GM18951 (cell line): ENCODE measurements at regions not wholly inside any gene's neighbourhood (a gene's known extent, or its start where the extent isn't known, plus 50 kb on each side); places are given as distances from the start of the nearest gene placed in this dataset.
"Not testable (repeated sequence)": the region's sequence is repeated elsewhere in the genome, so short reads cannot be mapped to it uniquely, and the experiment has no call there.

ENCODE experiments used
- POLR2A ChIP-seq: IDR thresholded peaks from 4 replicates; pipeline ENCODE4 v1.6.1; 2011; ENCODE audit warnings: mild to moderate bottlenecking; ENCODE audit not compliant: insufficient read length, insufficient read depth; ENCODE audit errors: extremely low read depth
- in situ Hi-C: fragments of 300-500 bp; cut with MboI; formaldehyde crosslinking; loops from one replicate; pipeline ENCODE4 v1.12.0; 2022; ENCODE audit warnings: low sequenced_read_pairs, mixed read lengths, inconsistent platforms; ENCODE audit not compliant: unreplicated experiment

DNA sequence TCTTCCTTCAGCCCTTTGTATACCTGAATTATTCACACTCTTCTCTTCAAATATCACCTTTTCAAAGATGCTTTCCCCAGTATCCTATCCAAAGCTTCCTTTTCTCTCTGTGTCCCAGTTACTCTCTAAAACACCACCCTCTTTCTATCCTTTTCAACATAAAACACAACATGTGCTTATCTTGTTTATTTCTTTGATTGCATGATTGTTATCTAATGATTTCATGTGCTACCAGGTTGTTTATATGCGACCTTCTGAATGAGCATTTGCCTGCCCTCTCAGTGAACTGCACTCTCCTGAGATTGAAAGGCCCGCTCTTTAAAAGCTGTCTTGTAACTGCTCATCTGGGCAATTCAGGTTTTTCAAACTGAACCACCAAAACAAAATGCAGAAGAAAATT, 97.7 kb upstream of the FGGY start:
- in situ Hi-C loops: no loop called here
- no peak for TF ChIP-seq POLR2A

DNA sequence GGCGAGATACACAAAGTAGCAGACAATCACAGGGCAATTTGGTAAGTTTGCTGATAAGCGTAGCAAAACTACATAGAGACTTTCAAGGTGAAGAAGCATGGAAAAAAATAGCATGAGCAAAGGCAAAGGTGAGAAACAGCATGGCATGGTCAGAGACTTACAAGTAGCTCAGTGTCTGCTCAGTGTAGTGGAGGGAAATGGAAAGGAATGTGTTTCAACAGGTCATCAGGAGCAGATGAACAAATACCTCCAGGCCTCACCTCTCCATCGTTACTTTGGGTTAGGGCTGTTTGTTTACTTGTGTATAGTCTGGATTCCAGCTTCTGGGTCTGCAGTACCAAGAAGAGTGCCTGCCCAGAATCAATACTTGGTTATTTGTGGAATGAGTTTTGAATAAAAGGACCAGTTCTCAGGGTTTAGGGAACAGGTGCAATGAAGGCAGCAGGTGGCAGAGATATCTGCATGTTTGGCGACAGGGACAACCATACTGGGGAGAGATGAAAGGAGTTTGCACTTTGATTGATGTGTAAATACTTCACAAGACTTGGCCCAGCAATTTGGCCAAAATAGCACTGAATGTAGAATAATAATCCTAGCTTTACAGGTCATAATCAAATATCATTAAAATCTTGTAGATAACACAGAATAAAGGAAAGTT, 97.0 kb upstream of the FGGY start:
- no peak for TF ChIP-seq POLR2A
- in situ Hi-C loops: no loop called here

DNA sequence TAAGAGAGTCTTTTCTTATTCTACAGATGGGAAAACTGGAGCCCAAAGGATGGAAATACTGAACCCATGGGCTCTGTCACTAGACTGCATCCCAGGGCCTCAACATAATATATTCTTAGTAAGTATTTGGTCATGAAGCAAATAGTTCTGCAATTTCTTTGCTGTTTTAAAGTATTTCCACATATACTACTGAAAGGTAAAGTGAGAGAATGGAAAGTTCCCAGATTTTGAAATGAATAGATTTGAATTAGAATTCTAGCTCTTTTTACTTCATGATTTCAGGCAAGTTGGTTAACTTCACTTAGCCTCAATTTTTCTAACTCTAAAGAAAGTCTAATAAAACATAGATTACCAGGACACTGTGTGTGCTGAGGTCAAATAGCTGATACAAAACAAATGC, 95.6 kb upstream of the FGGY start:
- in situ Hi-C loops: no loop called here
- TF ChIP-seq POLR2A: no peak

DNA sequence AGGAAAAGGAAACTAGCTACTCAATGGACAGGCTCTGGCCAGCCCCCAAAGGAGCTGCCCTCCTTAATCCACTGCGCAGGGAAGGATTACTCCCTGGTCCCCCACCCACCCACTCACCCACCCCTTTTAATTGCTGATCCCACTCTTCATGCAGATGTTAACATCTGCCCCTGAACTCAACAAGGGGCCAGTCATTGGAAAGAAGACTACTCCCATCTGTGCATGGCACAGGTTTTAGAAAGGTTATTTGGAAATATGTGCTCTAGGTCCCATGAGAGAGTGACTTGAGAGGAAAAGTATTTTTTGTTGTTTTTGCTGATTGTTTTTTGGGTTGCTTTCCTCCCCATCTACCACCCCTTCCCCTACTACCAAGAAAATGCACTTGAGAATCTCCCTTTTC, 94.4 kb upstream of the FGGY start:
- in situ Hi-C loops: no loop called here
- TF ChIP-seq POLR2A: no peak

DNA sequence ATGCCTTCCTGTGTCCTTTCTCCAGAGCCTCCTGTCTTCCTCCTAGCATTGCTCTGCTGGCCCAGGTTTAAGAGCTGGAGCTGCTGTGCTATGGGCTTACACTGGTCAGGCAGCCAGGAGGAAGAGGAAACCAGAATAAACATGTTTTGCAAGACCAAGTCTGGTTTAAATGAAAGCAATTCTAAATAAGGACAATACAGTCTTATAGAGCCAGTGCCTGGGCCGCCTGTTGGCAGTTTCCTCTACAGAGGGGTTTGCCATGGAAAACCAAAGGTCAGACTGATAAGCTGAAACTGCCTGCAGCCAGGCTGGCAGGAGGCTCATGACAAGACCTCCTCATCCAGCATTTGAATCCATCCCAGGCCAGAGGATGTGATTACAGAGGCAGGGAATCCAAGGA, 92.9 kb upstream of the FGGY start:
- in situ Hi-C loops: no loop called here
- no peak for TF ChIP-seq POLR2A

DNA sequence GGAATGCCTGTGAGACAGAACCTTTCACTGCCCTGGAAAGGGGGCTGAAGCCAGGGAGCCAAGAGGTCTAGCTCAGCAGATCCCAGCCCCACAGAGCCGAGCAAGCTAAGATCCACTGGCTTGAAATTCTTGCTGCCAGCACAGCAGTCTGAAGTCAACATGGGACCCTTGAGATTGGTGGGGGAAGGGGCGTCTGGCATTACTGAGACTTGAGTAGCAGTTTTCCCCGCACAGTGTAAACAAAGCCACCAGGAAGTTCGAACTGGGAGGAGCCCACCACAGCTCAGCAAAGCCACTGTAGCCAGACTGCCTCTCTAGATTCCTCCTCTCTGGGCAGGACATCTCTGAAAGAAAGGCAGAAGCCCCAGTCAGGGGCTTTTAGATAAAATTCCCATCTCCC, 90.3 kb upstream of the FGGY start:
- in situ Hi-C loops: not testable (repeated sequence)

DNA sequence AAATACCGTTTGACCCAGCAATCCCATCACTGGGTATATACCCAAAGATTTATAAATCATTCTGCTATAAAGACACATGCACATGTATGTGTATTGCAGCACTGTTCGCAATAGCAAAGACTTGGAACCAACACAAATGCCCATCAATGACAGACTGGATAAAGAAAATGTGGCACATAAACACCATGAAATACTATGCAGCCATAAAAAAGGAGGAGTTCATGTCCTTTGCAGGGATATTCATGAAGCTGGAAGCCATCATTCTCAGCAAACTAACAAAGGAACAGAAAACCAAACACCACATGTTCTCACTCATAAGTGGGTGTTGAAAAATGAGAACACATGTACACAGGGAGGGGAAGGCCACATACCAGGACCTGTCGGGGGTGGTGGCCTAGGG, 86.5 kb upstream of the FGGY start:
- in situ Hi-C loops: not testable (repeated sequence)

DNA sequence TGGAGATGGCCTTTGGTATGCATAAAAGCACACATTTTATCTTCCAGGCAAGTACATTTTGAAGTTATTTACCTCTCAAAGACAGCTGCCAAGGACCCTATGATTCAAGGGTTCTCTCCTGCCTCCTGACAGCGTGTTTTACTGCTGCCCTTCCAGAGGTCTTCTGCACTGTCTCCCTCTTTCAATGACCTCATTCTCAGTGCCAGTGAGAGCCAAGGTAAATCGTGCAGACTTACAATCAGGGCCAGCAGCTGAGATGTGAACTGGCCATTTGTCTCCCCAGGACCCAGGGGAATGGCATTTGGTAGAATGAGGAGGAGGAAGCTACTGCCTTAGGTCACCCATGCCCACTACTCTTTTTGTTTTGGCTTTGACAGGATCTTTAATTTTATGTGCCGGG, 84.2 kb upstream of the FGGY start:
- in situ Hi-C loops: no loop called here
- TF ChIP-seq POLR2A: no peak

DNA sequence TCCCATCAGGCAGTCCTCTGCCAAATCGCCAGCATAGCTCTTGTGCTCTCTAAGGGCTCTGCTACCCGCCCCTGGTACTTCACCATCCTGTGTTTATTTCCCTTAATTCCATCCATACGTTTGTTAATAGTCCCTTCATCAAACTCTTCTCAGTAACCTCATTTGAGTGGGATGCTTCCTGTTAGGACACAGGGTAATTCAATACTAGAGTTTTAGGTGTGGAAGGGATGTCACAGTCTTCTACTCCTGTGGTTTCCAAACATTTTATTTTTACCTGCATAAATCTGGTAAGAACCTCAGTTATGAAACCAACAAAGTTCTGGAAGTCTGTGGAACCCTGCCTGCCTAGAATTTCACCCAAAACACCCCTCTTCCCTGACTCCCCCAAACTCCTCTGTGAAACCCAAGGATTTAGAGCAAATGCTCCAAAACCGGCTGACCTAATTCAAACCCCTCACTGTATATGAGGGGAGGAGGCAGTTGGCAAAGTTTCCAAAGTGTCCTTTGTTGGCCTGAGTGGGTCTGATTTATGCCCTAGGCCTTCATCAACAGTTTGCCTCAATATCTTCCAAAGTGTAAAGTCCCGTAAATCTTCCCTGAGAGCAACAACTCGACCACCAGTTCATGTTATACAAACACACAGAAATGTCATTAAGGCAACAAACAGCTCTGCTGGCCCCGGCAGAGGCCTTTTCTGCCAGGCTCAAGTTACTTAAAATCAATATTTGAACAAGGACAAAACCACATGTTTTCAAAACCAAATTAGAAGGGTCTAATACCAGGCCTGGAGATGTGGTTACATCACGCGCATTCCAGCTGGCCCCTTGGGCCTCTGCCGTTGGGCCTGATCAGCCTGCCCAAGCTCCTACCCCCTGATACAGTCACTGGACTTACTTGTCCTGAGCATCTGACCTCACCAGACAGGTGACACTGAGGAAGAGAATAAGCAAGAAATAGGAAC, 82.4 kb upstream of the FGGY start:
- in situ Hi-C loops: no loop called here
- no peak for TF ChIP-seq POLR2A

DNA sequence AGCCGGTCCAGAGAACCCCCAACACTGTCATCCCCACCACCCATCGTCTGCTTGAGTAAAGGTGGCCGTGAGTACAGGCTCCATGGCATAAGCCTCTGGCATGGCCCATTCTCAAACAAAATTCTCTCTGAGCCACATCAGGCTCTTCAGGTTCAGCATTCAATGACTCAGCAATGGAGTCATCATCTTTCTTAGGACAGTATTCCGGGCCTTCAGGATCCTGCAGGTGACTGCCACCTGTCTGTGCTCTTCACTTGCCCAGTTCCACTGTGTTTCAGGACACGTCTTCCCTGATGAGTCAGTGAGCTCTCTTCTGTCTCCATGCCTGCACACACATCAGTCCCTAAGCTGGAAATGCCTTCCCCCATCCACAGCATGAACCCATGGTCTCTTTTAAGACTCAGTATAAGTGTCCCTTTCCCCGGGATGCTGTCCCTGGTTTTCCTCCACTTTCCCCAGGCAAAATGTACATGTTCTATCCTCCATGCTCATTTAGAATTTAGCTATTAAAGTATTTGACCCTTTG, 81.1 kb upstream of the FGGY start:
- TF ChIP-seq POLR2A: no peak
- in situ Hi-C loops: no loop called here

DNA sequence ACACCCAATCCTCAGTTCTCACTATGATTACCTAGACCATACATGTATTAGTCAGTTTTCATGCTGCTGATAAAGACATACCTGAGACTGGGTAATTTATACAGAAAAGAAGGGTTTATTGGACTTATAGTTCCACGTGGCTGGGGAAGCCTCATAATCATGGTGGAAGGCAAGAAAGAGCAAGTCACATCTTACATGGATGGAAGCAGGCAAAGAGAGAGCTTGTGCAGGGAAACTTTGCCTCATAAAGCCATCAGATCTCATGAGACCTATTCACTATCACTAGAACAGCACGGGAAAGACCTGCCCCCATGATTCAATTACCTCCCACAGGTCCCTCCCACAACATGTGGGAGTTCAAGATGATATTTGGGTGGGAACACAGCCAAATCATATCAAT, 79.5 kb upstream of the FGGY start:
- in situ Hi-C loops: not testable (repeated sequence)

DNA sequence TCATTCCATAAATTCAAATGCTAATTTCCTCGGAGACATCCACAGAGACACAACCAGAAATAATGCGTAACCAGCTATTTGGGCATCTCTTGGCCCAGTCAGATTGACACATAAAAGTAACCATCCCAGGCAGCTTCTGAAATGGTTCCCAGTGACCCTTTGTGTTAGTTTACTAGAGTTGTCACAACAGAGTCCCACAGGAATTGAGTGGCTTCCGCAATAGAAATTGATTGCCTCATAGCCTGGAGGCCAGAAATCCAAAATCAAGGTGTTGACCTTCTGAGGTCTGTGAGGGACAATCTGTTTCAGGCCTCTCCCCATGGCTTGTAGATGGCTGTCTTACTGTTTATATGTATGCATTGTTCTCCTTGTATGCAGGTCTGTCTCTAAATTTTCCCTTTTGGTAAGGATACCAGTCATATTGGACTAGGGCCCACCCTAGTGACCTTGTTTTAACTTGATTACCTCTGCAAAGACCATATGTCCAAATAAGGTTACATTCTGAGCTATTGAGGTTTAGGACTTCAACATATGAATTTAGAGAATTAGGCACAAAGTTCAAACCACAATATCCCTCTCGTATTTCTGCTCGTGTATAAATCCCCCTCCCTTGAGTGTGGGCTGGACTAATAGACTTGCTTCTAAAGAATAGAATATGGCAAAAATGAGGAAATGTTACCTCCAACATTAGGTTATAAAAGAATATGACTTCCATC, 78.2 kb upstream of the FGGY start:
- TF ChIP-seq POLR2A: no peak
- in situ Hi-C loops: no loop called here

DNA sequence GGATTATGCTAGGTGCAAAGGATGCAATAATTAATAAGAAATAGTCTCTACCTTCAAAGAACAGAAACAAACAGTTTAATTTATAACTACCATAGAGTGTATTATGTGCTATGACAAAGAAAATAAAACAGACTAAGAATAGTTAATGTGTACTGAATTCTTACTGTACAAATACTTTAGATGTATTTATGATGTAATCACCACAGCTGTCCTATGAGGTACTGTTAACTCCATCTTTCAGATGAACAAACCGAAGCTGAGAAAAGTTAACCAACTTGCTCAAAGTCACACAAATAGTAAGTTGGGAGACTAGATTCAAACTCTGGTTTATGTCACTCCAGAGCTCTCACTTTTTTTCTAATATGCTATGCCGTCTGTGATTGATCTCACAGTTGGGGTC, 77.0 kb upstream of the FGGY start:
- in situ Hi-C loops: no loop called here
- no peak for TF ChIP-seq POLR2A

DNA sequence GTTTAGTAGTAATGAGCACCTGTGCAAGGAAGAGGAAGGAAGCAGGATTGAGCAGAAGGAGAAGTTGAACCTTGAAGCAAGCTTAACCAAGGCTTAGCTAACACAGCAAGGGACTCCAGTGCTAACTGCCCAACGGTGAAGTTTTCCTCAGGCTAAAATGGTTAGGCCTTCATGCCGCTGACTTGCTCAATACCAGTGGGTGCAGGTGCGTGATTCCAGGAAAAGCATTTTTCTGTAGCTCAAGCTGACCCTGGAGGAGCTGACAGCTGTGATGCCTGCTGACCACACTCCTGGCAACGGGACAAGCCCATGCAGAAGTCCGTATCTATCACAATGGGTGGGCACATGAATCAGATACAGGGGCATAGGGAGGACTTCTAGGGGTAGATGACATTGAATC, 76.5 kb upstream of the FGGY start:
- in situ Hi-C loops: no loop called here
- TF ChIP-seq POLR2A: no peak
